Upper lobe of left lung (tissue), 6 donors: ENCODE measurements at regions not wholly inside any gene's neighbourhood (a gene's known extent, or its start where the extent isn't known, plus 50 kb on each side); places are given as distances from the start of the nearest gene placed in this dataset.

Experiments used
- ATAC-seq, 2 donors: fragments of 200-7000 bp; cut with Tn5 transposase; one replicate each; pipeline ENCODE4 v1.9.1; 2022; ENCODE audit warnings: mild to moderate bottlenecking in 2 of 2, moderate library complexity in 2 of 2; ENCODE audit not compliant: low FRiP score in 2 of 2
- DNase-seq, 2 donors: peaks; one replicate each; pipeline ENCODE4 v3.0.0-alpha.2; 2019 to 2020
- H3K27ac ChIP-seq, 4 donors: fragments of 200-600 bp; sonication (generic); one replicate each; pipeline ENCODE4 v1.5.1; 2016 to 2019
- H3K27me3 ChIP-seq, 4 donors: fragments of 200-600 bp; sonication (generic); one replicate each; pipeline ENCODE4 v1.5.1; 2017 to 2019
- H3K36me3 ChIP-seq, 4 donors: fragments of 200-600 bp; sonication (generic); one replicate each; pipeline ENCODE4 v1.5.1; 2016 to 2019
- H3K4me1 ChIP-seq, 4 donors: fragments of 200-600 bp; sonication (generic); one replicate each; pipeline ENCODE4 v1.5.1; 2018 to 2019
- H3K4me3 ChIP-seq, 4 donors: fragments of 200-600 bp; sonication (generic); one replicate each; pipeline ENCODE4 v1.5.1; 2017 to 2019; ENCODE audit warnings: mild to moderate bottlenecking in 2 of 4, moderate library complexity in 1 of 4
- H3K9me3 ChIP-seq, 4 donors: fragments of 200-600 bp; sonication (generic); one replicate each; pipeline ENCODE4 v1.5.1; 2018 to 2019
- CTCF ChIP-seq, 6 experiments: fragments of 450-650 bp in 4 of 6; fragments of 200-600 bp in 2 of 6; sonication (generic) in 2 of 6; IDR thresholded peaks; one replicate each; pipeline ENCODE4 v1.5.1; 2016 to 2019; ENCODE audit warnings: antibody characterized with exemption in 6 of 6
- EP300 ChIP-seq, 4 donors: sonication (generic); formaldehyde crosslinking; IDR thresholded peaks; one replicate each; pipeline ENCODE4 v1.5.1; 2017; ENCODE audit warnings: antibody characterized with exemption in 4 of 4, control low read depth in 2 of 4
- POLR2A ChIP-seq, 4 donors: fragments of 450-650 bp; IDR thresholded peaks; one replicate each; pipeline ENCODE4 v1.5.1; 2016 to 2017; ENCODE audit warnings: antibody characterized with exemption in 4 of 4, mild to moderate bottlenecking in 2 of 4
- POLR2AphosphoS5 ChIP-seq, 2 donors: sonication (generic); formaldehyde crosslinking; IDR thresholded peaks; one replicate each; pipeline ENCODE4 v1.5.1; 2017; ENCODE audit warnings: antibody characterized with exemption in 2 of 2
- WGBS, 2 donors: methylation state at CpG; one replicate each; pipeline ENCODE4 v1.1.5; 2017 to 2018; 5-methylcytosine and 5-hydroxymethylcytosine counted together
- donor health status: DM: no; HTN: no; CAD: no; lungs with moderate emphysema.
- donor health status: DM: no; HTN: yes; CAD: no; lungs with severe emphysema.

GRCh38 chr6:27154696-27155095 is 92.8 kb upstream of the PRSS16 start:
- Histone ChIP-seq H3K4me3 (no peak overlapping the region), H3K36me3 (no peaks in the 10 kb centered on the region), H3K27me3 (no peaks in the 10 kb centered on the region), H3K4me1 (peaks cover 9 to 13% (median 11%) of the 10 kb centered on the region in 4 donors), H3K27ac (no peak overlapping the region), H3K9me3 (no peaks in the 10 kb centered on the region)
- no peak for TF ChIP-seq EP300 (IDR thresholded peaks at IDR 0.05)
- no peak for TF ChIP-seq CTCF (IDR thresholded peaks at IDR 0.05)
- TF ChIP-seq POLR2AphosphoS5 (IDR thresholded peaks at IDR 0.05), result no peak
- TF ChIP-seq POLR2A (IDR thresholded peaks at IDR 0.05), result no peak
- ATAC-seq (no peak), DNase-seq (no peak)
- 70 to 87% methylated on average over 1 of the region's 1 CpG for WGBS, 2 donors

- H3K9me3 ChIP-seq, result no peaks in the 10 kb centered on the region
- no peaks in the 10 kb centered on the region for H3K27me3 ChIP-seq
- H3K36me3 ChIP-seq, result no peaks in the 10 kb centered on the region
- ATAC-seq (no peak), DNase-seq (no peak)
- no peak for TF ChIP-seq POLR2A (IDR thresholded peaks at IDR 0.05)
- TF ChIP-seq EP300 (IDR thresholded peaks at IDR 0.05), result no peak
- no peak for TF ChIP-seq POLR2AphosphoS5 (IDR thresholded peaks at IDR 0.05)
- no peak for TF ChIP-seq CTCF (IDR thresholded peaks at IDR 0.05)
- 38 to 41% methylated on average over 15 of the region's 15 CpGs for WGBS, 2 donors
- peaks cover 9 to 13% (median 11%) of the 10 kb centered on the region in 4 donors for H3K4me1 ChIP-seq
- peak overlapping the region in 3 of 4 donors; percentile 5 to 66 (median 61) for H3K27ac ChIP-seq
- H3K4me3 ChIP-seq, result peak overlapping the region in 3 of 4 donors; percentile 34 to 51 (median 48)
Measured at GRCh38 chr6:27156874-27157458, 90.5 kb upstream of the PRSS16 start.

GRCh38 chr6:27157459-27158315 is 89.8 kb upstream of the PRSS16 start:
- Histone ChIP-seq H3K4me3 (peak overlapping the region in 3 of 4 donors; percentile 34 to 51 (median 48)), H3K27me3 (no peaks in the 10 kb centered on the region), H3K9me3 (no peaks in the 10 kb centered on the region), H3K4me1 (peaks cover 9 to 13% (median 11%) of the 10 kb centered on the region in 4 donors), H3K27ac (peak overlapping the region in 3 of 4 donors; percentile 5 to 66 (median 61)), H3K36me3 (no peaks in the 10 kb centered on the region)
- peak in 1 of 2 donors; percentile 81 for DNase-seq
- ATAC-seq, result peak; percentile 82 to 83
- 1% methylated on average over 29 to 34 of the region's 34 CpGs for WGBS, 2 donors
- no peak for TF ChIP-seq POLR2A (IDR thresholded peaks at IDR 0.05)
- peak; percentile 25 to 52 (median 40) for TF ChIP-seq CTCF (IDR thresholded peaks at IDR 0.05)

GRCh38 chr6:27158316-27158643 is 89.2 kb upstream of the PRSS16 start:
- Histone ChIP-seq H3K27me3 (no peaks in the 10 kb centered on the region), H3K4me1 (peaks cover 9 to 13% (median 11%) of the 10 kb centered on the region in 4 donors), H3K36me3 (no peaks in the 10 kb centered on the region), H3K9me3 (no peaks in the 10 kb centered on the region), H3K27ac (no peak overlapping the region), H3K4me3 (peak overlapping the region in 1 of 4 donors; percentile 51)
- no peak for DNase-seq
- no peak for ATAC-seq
- no peak for TF ChIP-seq EP300 (IDR thresholded peaks at IDR 0.05)
- TF ChIP-seq CTCF (IDR thresholded peaks at IDR 0.05), result no peak
- TF ChIP-seq POLR2AphosphoS5 (IDR thresholded peaks at IDR 0.05), result no peak
- no peak for TF ChIP-seq POLR2A (IDR thresholded peaks at IDR 0.05)
- WGBS, 2 donors, result 69 to 71% methylated on average over 4 of the region's 4 CpGs
